SK-N-SH (cell line): ENCODE measurements at regions not wholly inside any gene's neighbourhood (a gene's known extent, or its start where the extent isn't known, plus 50 kb on each side); places are given as distances from the start of the nearest gene placed in this dataset.

Experiments used
- EP300 ChIP-seq, 2 experiments: IDR thresholded peaks; 2 replicates each; pipeline versions ENCODE4 v1.4.0 to v1.6.1; 2012; ENCODE audit warnings: borderline replicate concordance in 1 of 2, low read depth in 1 of 2, low read length in 1 of 2
- EZH2phosphoT487 ChIP-seq: fragments of 200-600 bp; sonication (generic); IDR thresholded peaks from 2 replicates; pipeline ENCODE4 v1.6.1; 2017; ENCODE audit warnings: low read depth, mixed run types, mild to moderate bottlenecking, antibody characterized with exemption, moderate library complexity, borderline replicate concordance
- POLR2AphosphoS5 ChIP-seq: IDR thresholded peaks from 2 replicates; pipeline ENCODE4 v1.6.1; 2012; ENCODE audit warnings: low read depth, low read length
- REST ChIP-seq: IDR thresholded peaks from 2 replicates; pipeline ENCODE4 v1.6.1; 2012; ENCODE audit warnings: mild to moderate bottlenecking, low read depth, low read length, moderate library complexity
- RFX5 ChIP-seq: IDR thresholded peaks from 2 replicates; pipeline ENCODE4 v1.6.1; 2012; ENCODE audit warnings: mild to moderate bottlenecking, improper control_type of control experiment, low read length
- TAF1 ChIP-seq: IDR thresholded peaks from 2 replicates; pipeline ENCODE4 v1.6.1; 2012; ENCODE audit warnings: low read depth, mild to moderate bottlenecking, low read length, moderate library complexity, borderline replicate concordance
- ZBTB33 ChIP-seq: IDR thresholded peaks from 2 replicates; pipeline ENCODE4 v1.4.0; 2012; ENCODE audit warnings: low read depth, borderline replicate concordance
- TF ChIP-seq, protein P1 (sequence below): fragments of 200-600 bp; sonication (generic); IDR thresholded peaks from 2 replicates; pipeline ENCODE4 v1.6.1; 2017; ENCODE audit warnings: antibody characterized with exemption, mild to moderate bottlenecking, moderate library complexity

GRCh38 chr2:38152913-38153312 is 77.0 kb upstream of the CYP1B1 start:
- TF ChIP-seq TAF1 (no peak), EZH2phosphoT487 (no peak), EP300 (IDR thresholded peaks at IDR 0.05; ENCODE audit: borderline replicate concordance in 1 of 2, low read depth in 1 of 2, low read length in 1 of 2) (no peak), REST (no peak), RFX5 (no peak), ZBTB33 (no peak), POLR2AphosphoS5 (no peak)
- TF ChIP-seq, protein P1, sequence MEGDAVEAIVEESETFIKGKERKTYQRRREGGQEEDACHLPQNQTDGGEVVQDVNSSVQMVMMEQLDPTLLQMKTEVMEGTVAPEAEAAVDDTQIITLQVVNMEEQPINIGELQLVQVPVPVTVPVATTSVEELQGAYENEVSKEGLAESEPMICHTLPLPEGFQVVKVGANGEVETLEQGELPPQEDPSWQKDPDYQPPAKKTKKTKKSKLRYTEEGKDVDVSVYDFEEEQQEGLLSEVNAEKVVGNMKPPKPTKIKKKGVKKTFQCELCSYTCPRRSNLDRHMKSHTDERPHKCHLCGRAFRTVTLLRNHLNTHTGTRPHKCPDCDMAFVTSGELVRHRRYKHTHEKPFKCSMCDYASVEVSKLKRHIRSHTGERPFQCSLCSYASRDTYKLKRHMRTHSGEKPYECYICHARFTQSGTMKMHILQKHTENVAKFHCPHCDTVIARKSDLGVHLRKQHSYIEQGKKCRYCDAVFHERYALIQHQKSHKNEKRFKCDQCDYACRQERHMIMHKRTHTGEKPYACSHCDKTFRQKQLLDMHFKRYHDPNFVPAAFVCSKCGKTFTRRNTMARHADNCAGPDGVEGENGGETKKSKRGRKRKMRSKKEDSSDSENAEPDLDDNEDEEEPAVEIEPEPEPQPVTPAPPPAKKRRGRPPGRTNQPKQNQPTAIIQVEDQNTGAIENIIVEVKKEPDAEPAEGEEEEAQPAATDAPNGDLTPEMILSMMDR, result no peak
